Activated CD8-positive, alpha-beta memory T cell treated with anti-CD3 and anti-CD28 coated beads for 24 hours (primary cell): ENCODE measurements at regions not wholly inside any gene's neighbourhood (a gene's known extent, or its start where the extent isn't known, plus 50 kb on each side); places are given as distances from the start of the nearest gene placed in this dataset.

ENCODE experiments used
- DNase-seq: peaks from one replicate; pipeline ENCODE4 v3.0.0-alpha.2; 2020

DNA sequence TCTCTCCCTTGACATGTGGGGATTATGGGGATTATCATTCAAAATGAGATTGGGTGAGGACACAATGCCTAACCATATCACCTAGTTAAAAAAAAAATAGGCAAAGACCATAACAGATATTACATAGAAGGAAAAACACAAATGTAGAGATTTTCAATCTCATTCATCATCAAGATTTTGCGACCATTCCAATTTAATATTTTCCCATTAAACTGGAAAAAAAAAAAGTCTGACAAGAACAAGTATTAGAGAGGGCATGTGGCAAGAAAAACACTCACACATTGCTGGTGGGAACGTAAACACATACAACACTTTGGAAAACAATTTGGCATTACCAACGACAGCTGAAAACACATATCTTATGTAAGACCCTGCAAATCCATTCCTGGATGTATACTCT lies 71.0 kb upstream of the MYCN start:
- DNase-seq = no peak

DNA sequence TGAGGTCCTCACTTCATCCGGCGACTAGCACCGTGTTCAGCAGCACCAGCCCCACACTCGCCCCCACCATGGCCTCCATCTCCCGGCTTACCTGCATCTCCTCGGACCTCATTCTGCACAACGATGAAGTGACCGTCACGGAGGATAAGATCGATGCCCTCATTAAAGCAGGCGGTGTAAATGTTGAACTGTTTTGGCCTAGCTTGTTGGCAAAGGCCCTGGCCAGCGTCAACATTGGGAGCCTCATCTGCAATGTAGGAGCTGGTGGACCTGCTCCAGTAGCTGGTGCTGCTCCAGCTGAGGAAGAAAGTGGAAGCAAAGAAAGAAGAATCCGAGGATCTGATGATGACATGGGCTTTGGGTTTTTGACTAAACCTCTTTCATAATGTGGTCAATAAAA lies 70.5 kb upstream of the MYCN start:
- DNase-seq = no peak

- DNase-seq = no peak
Observed at GRCh38 chr2:15870565-15870964, 69.8 kb upstream of the MYCN start.

DNA sequence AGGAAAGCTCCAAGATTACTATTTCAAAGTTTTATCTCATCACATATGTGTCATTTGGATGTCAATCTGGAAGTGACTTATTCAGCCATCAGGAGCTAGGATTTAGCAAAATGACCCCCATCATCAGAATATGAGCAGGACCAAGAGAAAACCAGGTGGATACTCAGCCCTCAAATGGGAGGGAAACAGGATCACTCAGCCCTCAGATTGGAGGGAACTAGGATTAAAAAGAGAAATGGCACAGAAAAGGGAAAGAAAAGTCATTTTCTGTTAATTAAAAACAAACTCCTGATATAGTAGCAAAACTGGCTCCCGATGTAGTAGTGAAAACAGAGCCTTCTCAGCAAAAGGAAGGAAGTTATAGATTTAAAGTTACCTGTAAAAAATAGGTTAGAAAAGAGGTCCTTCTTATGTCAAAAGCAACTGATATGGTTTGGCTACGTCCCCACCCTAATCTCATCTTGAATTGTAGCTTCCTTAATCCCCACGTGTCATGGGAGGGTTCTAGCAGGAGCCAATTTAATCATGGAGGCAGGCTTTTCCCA lies 69.0 kb upstream of the MYCN start:
- DNase-seq = no peak

DNA sequence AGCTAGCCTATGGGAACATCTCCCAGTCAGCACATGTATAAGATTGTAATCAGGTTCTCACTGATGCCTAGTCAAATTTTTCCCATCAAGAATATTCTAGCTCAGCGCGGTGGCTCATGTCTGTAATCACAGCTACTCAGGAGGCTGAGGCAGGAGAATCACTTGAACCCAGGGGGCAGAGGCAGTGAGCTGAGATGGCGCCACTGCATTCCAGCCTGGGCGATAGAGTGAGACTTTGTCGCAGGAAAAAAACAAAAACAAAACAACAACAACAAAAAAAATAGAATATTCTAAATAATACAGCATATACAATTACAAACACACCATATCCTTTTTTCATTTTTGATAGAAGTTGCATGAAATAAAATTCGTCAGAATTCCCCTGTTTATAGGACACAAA lies 67.5 kb upstream of the MYCN start:
- DNase-seq = no peak

- DNase-seq = no peak
Observed at GRCh38 chr2:15874321-15874720, 66.0 kb upstream of the MYCN start.

DNA sequence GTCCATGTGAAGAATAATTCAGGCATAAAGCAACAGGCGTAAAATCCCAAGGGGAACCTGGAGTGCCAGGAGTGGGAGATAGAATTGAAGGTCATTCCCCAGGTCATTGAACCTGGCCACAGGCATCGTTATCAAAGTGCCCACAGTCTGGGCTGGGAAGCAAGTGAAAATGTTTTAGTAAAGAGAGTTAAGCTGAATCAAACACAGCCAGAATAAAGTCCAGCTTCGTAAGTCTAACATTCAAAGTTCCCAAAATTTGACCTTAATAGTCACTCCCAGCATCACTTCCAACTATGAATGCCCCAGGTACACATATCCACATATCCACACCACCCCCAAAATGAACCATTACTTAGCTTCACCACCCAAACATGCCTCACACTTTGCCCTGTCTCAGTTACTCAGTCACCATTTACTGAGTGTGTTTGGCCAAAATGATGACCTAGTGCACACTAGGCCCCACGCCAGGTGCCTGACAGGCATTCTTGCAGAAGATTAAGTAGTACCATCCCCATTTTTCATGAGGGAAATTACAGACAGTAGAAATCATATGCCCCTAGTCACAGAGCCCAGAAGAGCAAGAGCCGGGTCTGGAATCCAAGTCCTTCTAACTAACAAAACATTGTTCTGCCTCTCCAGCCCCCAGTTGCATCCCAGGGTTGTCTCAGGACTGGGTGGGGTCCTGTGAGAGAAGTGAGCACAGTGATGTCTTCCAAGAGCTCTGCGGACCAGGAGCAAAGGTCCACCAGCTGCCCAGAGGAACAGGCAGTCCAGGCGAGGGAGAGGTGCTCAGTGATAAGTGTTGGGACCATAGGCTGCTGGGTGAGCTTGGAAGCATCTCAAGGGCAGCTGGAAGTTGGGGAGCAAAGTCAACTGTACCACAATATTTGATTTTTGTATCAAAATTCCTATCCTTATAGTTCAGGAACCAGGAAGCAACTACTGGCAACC lies 65.2 kb upstream of the MYCN start:
- no peak for DNase-seq

DNA sequence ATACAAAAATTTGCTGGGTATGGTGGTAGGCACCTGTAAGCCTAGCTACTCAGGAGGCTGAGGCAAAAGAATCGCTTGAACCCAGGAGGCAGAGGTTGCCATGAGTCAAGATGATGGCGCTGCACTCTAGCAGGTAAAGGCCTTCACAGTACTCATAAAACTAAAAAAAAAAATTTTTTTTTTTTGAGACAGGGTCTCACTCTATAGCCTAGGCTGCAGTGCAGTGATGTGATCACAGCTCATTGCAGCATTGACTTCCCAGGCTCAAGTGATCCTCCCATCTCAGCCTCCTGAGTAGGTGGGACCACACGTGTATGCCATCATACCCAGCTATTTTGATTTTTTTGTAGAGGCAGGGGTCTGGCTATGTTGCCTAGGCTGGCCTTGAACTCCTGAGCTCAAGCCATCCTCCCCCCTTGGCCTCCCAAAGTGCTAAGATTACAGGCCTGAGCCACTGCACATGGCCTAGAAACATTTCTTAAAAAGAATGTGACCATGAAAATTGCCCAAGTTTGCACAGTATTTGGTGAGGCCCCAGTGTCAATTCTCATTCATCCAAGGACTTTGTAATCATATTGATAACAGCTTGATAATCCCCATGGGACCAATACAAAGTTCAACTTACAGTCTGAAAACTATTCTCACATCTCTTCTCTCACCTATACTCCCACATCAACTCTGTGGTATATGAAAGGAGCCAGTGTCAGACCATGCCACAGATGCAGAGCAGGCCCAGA lies 64.2 kb upstream of the MYCN start:
- no peak for DNase-seq

DNA sequence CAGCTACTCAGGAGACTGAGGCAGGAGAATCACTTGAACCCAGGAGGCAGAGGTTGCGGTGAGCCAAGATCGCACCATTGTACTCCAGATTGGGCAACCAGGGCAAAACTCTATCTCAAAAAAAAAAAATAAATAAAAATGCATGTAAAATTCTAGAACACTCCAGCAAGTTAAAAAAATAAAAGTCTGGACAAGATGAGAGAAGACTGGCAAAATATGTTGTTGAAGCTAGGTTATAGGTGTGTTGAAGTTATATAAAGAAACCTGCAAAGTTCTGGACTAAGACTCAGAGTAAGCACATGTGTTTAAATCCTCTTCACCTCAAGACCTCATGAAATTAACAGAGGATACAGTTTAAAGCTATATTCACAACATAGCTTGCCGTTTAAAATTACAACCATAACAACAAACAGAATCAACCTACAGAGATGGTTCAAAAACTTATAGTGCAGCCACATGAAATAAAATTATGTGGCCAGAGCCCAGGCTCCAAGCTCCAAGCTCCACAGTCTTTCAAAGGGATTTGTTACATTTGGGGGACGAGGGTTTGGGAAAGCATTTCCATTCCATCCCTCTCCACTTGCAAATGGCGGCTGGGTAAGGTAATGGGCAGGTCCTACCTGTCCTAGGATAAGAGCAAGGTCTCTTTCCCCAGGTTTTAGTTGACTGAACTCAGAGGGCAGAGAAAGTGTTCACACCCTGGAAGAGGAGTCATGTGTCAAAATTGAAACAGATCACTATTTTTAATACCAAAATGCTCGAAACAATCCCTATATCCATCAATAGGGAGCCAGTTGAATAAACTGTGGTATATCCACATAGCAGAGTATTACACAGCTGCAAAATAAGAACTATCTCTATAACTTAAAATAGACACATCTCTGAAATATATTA lies 59.9 kb upstream of the MYCN start:
- DNase-seq = no peak

GRCh38 chr2:15881120-15881433 lies 59.3 kb upstream of the MYCN start:
- DNase-seq = no peak

- DNase-seq = no peak
Observed at GRCh38 chr2:15881676-15882075, 58.7 kb upstream of the MYCN start.

- DNase-seq = no peak
Observed at GRCh38 chr2:15882761-15883497, 57.4 kb upstream of the MYCN start.

DNA sequence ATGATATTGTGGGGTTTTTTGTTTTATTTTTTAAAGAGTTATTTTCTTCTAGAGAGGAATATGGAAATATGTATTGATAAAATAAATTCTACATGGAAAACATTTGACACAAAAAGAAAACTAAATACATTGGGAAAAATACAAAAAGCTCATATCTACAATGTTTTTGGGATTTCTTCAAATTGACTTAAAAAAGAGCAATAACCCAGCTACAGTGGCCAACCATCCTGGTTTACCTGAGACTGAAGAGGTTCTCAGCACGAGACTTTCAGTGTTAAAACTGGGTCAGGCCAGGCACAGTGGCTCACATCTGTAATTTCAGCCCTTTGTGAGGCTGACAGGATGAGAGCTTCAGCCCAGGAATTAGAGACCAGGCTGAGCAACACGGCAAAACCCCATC lies 56.7 kb upstream of the MYCN start:
- no peak for DNase-seq

- DNase-seq = no peak
Observed at GRCh38 chr2:15884790-15885189, 55.6 kb upstream of the MYCN start.

- DNase-seq = no peak
Observed at GRCh38 chr2:15886231-15886630, 54.1 kb upstream of the MYCN start.

DNA sequence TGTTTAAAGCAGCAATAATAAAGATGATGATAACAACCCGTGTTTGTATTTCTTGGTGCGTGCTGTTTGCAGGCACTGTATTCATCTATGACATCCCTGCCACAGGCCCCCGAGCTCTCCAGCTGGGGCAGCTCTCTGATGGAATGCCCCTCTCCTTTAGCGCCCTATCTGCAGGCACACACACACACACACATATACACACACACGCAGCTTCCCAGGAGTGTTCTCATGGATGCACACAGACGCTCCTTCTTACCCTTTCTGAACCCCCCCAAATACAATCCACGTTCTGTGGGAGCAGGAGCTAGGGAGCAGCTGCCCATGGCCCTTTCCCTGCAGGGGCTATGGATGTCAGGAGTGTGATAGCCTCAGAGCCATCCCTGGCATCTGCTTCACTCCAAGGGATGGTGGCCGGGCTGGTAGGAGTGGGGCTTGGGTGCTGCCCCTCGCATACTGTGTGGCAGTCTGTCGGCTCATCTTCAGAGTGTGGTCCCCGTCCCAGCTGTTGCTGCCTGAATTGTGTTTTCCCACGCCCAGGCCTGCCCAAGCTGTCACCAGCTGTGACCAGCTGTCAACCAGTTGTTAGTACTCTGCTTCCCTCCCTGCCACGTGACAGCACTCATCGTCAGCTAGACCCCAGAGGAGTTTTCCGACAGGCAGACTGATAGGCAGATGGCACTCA lies 50.8 kb upstream of the MYCN start:
- no peak for DNase-seq

DNA sequence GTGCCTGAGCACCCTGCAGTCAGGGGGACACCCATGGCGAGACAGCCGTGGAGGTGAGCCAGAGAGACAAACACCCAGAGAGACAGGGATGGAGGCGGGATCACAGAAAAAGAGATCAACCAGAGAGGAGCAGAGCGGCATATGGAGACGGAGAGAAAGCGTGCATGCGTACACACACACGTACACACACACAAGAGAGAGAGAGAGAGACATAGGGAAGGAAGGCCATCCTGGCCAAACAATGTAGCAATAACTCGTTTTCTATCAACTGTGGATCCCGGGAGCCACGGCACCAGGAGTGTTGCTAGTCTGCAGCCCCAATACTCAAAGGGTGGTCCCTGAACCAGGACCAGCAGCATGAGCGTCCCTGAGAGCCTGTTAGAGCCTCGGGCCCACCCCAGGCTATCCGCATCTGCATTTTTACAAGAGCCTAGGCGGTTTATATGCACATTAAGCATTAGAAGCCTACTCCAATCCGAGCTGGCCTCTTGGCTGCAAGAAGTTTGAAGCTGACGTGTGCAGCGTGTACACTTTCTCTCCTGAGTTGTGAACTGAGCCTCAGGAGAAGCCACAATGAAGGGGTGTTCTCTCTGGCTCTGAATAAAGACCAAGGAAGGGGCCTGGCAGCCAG lies 50.1 kb upstream of the MYCN start:
- no peak for DNase-seq
